ENCODE measurements at regions not wholly inside any gene's neighbourhood (a gene's known extent, or its start where the extent isn't known, plus 50 kb on each side); places are given as distances from the start of the nearest gene placed in this dataset.

DNA sequence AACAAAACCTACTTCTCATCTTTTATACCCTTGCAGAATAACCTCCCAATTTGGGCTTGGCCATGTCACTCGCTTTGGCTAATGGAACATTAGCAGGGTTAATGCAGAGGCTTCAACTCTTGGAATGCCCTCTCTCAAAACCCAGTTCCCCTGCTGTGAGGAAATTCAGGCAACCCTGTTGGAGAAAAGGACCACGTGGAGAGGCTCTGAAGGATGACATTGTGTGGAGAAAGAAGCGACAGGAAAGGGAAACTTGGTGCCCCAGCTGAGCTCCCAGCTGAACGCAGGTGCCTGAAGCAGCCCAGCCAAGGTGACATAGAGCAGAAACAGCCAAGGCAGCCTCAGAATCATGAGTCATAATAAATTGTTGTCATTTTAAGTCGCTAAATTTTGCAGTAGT, 214.2 kb upstream of the GHITM start:
- no peak for ATAC-seq
- Histone ChIP-seq H3K4me1 (no peaks in the 10 kb centered on the region), H3K4me3 (no peak overlapping the region), H3K36me3 (no peaks in the 10 kb centered on the region), H3K27ac (no peak overlapping the region), H3K27me3 (no peaks in the 10 kb centered on the region), H3K9me3 (no peaks in the 10 kb centered on the region)
- intact Hi-C loops (cut with DNase I), result no loop called here
- TF ChIP-seq, protein P1, sequence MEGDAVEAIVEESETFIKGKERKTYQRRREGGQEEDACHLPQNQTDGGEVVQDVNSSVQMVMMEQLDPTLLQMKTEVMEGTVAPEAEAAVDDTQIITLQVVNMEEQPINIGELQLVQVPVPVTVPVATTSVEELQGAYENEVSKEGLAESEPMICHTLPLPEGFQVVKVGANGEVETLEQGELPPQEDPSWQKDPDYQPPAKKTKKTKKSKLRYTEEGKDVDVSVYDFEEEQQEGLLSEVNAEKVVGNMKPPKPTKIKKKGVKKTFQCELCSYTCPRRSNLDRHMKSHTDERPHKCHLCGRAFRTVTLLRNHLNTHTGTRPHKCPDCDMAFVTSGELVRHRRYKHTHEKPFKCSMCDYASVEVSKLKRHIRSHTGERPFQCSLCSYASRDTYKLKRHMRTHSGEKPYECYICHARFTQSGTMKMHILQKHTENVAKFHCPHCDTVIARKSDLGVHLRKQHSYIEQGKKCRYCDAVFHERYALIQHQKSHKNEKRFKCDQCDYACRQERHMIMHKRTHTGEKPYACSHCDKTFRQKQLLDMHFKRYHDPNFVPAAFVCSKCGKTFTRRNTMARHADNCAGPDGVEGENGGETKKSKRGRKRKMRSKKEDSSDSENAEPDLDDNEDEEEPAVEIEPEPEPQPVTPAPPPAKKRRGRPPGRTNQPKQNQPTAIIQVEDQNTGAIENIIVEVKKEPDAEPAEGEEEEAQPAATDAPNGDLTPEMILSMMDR (IDR thresholded peaks at IDR 0.05), result no peak
- no peak for DNase-seq

DNA sequence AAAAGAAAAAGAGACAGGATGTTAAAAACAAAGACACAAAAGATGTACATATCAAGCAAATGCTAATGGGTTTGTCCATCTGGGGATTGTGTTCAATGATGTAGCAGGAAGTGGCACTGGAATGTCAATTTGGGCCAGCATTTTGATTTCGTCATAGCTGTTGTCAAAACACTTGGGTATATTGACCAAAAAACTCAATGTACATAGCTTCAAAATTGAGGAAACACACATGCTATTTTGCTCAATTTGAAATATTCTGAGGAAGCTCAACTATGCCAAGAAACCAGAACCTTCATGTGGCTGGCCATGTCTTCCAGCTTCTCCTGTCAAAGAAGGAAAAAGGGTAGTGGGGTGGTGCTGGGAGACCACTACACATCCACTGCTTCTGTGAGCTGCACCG, 212.7 kb upstream of the GHITM start:
- TF ChIP-seq, protein P1 (IDR thresholded peaks at IDR 0.05), result no peak
- no peak for ATAC-seq

DNA sequence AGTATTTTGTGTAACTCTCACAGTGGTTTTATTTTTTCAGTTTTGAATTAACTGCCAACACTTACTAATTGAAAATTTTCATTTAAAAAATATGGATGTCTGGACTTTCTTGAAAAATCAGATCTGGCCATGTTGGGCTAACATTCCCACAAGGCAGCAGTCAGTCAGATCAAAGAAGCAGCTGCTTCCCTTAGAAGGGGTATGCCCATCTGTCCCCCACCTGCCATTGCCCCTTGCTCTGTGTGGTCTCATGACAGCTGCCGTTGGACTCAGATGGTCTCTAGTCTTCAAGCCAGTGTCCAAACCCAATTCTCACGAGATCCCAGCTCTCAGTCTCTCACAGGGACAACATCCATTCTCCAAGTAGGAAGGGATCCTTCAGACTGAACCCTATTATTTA, 212.1 kb upstream of the GHITM start:
- Histone ChIP-seq H3K27me3 (no peaks in the 10 kb centered on the region), H3K9me3 (no peaks in the 10 kb centered on the region), H3K4me3 (no peak overlapping the region), H3K36me3 (no peaks in the 10 kb centered on the region), H3K27ac (no peak overlapping the region), H3K4me1 (no peaks in the 10 kb centered on the region)
- intact Hi-C loops (cut with DNase I), result no loop called here
- ATAC-seq, result no peak
- TF ChIP-seq, protein P1 (IDR thresholded peaks at IDR 0.05), result no peak
- DNase-seq, result no peak

More for the DNA sequence above, 212.7 kb upstream of the GHITM start:
- Histone ChIP-seq H3K9me3 (no peaks in the 10 kb centered on the region), H3K27me3 (no peaks in the 10 kb centered on the region), H3K36me3 (no peaks in the 10 kb centered on the region), H3K4me1 (no peaks in the 10 kb centered on the region), H3K27ac (no peak overlapping the region), H3K4me3 (no peak overlapping the region)
- DNase-seq, result no peak
- intact Hi-C loops (cut with DNase I), result no loop called here

GRCh38 chr10:83929399-83929798, 209.9 kb upstream of the GHITM start:
- TF ChIP-seq, protein P1 (IDR thresholded peaks at IDR 0.05), result no peak
- no peaks in the 10 kb centered on the region for H3K27me3 ChIP-seq
- no peaks in the 10 kb centered on the region for H3K4me1 ChIP-seq
- intact Hi-C loops (cut with DNase I), result no loop called here
- no peak for ATAC-seq
- H3K27ac ChIP-seq, result no peak overlapping the region
- no peaks in the 10 kb centered on the region for H3K36me3 ChIP-seq
- H3K4me3 ChIP-seq, result no peak overlapping the region
- H3K9me3 ChIP-seq, result no peaks in the 10 kb centered on the region
- no peak for DNase-seq

DNA sequence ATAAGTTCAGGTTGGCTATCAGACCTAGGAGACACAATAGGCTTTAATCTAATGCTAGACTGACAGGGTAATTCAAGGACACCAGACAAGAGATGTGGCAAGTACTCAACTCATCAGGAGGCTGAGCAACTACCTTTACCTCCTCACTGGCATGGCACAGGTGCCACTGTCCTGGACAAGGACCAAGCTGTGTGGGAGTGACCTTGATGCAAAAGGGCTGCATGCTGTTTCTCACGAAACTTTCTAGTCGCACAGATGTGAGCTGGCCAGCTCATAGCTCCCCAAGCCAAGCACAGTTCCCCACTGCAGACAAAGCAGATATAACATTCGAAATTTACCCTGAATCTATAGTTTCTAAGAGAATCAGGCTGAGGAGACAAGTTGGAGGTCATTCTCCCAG, 207.6 kb upstream of the GHITM start:
- intact Hi-C loops (cut with DNase I), result no loop called here
- H3K36me3 ChIP-seq, result no peaks in the 10 kb centered on the region
- H3K27ac ChIP-seq, result no peak overlapping the region
- H3K27me3 ChIP-seq, result no peaks in the 10 kb centered on the region
- TF ChIP-seq, protein P1 (IDR thresholded peaks at IDR 0.05), result no peak
- H3K9me3 ChIP-seq, result no peaks in the 10 kb centered on the region
- no peaks in the 10 kb centered on the region for H3K4me1 ChIP-seq
- H3K4me3 ChIP-seq, result no peak overlapping the region
- DNase-seq (no peak), ATAC-seq (no peak)
